ENCODE measurements at regions not wholly inside any gene's neighbourhood (a gene's known extent, or its start where the extent isn't known, plus 50 kb on each side); places are given as distances from the start of the nearest gene placed in this dataset.

- no peak for DNase-seq
Measured at GRCh38 chr11:79570104-79570503, 129.3 kb upstream of the TENM4 start.

- DNase-seq: no peak
Measured at GRCh38 chr11:79564288-79564925, 123.6 kb upstream of the TENM4 start.

GRCh38 chr11:79561496-79561895 lies 120.7 kb upstream of the TENM4 start:
- no peak for DNase-seq

DNA sequence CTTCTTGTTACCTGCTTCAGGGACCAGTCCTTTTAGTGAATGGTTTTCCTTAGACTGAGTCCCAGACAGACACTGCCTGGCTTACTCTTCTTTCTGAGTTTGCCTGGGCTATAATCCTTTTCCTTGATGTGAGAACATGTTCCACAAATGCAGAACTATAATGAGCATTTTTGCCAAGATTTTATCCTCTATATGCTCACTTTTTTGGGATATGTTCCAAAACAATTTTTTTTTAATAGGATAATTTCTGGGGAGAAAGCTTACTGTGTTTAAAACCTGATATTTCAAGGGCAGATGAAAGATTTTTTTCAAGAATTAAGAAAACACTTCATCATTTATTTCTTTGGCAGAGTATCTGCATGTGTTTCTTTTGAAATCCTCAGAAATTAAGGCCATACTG lies 110.0 kb upstream of the TENM4 start:
- no peak for DNase-seq

- DNase-seq: no peak
Measured at GRCh38 chr11:79547256-79547655, 106.4 kb upstream of the TENM4 start.

DNA sequence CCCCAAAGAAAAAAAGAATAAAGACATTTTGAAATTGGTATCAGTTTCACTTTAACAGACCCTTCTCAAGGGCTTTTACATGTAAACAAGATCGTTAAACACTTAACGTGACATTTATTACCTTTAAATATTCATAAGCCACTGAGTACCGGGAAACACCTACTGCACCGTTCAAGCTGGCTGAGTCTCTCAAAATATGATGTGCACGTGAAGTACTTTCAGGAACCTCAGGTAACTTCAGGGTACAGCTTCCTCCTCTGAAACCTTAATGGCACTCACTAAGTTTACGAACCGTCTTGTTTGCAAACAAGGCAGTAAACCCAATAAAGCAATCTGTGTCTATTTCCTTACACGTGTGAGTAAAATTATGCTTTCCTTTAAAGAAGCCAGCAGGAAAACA lies 105.5 kb upstream of the TENM4 start:
- no peak for DNase-seq

GRCh38 chr11:79544361-79544760 lies 103.5 kb upstream of the TENM4 start:
- DNase-seq: no peak

GRCh38 chr11:79543101-79543500 lies 102.3 kb upstream of the TENM4 start:
- DNase-seq: no peak

- DNase-seq: no peak
Measured at GRCh38 chr11:79541466-79541865, 100.6 kb upstream of the TENM4 start.

GRCh38 chr11:79538775-79539174 lies 97.9 kb upstream of the TENM4 start:
- no peak for DNase-seq

DNA sequence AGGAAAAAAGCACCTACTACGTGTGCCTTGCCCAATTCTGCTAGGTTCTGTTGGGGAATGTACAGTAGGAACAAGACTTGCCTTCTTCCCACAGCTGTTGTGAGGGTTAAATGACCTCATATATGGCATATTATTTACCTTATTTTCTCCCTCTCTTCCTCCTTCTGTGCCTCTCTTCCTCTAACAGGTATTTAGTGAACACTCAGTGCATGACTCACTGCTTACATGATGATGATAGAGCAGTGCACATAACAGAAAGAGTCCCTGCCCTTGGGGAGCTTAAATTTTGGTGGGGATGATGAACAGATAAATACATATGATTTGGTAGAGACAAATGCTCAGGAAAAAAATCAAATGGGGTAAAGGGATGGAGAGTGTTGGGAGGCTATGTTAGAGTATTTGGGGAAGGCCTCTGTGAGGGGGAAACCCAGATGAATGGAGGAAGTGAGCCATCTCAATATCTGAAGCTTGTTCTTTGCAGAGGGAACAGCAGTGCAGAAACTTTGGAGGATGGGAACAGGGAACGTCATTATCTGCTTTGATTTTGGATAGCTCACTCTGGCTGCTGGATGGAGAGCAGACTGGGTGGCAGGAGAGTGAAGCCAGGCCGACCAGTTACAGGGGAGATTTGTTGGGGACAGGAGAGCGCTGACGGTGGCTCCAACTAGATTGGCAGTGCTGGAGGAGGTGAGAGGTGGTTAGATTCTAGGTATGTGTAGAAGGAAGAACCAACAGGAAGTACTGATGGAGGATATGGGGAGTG lies 95.5 kb upstream of the TENM4 start:
- no peak for DNase-seq

GRCh38 chr11:79535606-79536005 lies 94.8 kb upstream of the TENM4 start:
- no peak for DNase-seq

DNA sequence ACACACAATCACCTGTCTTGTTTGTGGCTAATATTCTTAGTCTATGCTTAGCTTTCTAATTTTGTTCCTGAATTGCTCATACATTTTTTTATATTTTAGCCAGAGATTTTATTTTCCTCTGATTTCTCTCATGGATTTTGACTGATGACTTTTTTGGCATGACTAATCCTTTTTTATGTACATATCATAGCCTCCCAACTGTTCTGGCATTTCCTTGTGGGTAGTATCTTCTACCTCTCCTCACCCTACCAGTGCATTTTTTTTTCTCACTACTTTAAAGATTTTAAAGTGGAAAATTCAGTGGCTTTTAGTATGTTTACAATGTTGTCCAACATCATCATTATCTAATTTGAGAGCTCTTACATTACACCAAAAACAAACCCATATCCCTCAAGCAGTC lies 84.4 kb upstream of the TENM4 start:
- DNase-seq: no peak

DNA sequence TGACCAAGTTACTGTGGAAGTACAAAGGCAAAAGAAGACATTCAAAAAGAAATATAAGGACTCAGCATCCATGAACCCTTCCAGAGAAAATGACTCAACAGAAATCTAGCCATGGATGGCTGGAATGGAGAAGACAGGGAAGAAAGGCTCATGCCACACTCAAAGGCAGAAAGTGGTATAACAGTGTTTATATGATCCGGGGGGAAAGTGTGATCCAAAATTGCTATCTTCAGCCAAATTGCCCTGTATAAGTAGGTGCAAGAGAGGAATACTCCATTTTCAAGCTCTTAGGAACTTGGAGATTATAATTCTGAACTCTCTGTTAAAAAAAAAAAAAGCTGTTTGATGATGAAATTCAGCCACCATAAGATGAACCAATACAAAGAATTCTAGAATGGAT lies 81.8 kb upstream of the TENM4 start:
- DNase-seq: no peak

GRCh38 chr11:79520086-79520485 lies 79.3 kb upstream of the TENM4 start:
- DNase-seq: no peak

- DNase-seq: no peak
Measured at GRCh38 chr11:79515781-79516180, 75.0 kb upstream of the TENM4 start.

DNA sequence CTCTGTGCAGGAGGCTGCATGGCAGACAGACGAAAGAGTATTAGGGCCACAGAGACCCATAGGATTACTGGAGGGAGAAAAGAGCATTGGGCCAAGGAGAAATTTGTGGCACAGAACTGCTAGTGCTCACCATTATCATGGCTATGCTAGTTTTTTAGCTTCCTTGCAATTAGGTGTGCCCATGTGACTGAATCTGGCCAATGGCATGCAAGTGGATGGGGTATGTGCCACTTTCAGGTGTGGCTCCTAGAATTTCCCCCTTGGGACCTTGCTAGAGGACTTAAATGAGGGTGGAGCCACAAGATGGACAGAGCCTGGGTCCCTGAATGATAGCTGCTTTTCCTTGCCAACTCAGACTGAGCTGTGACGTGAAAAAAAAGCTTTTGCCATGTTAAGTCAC lies 73.9 kb upstream of the TENM4 start:
- no peak for DNase-seq

- DNase-seq: no peak
Measured at GRCh38 chr11:79514290-79514689, 73.5 kb upstream of the TENM4 start.

DNA sequence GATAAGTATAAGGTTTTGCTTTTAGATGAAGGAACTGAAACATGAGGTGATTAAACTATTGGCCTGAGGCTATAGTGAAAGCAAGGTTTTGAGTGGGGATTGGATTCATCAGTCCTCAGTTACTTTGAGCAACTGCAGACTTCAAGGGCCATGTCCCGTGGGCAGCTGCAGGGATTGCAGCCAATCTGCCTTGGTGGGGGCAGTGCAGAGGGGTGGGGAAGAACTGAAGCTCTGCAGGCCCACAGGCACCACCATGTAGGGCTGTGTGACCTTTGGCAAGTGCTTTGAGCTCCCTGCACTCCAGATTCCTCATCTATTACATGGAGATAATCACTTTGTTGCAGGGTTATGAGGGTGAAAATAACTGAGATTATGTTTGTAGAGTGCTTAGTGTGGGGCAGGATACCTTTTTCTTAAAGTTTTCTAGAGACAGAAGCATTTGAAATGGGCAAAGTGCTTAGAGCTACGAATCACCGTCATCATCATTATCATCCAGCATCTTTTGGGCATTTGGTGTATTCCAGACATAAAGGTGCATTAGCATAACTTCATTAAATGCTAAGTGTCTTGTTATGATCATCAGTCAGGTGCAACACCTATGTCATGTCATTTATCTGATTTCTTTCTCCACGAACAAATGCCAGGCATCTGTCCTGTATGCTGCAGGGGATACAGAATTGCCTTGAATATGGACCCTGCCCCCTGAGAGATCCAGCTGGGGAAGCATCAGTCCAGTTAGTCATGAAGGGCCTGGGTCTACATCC lies 72.1 kb upstream of the TENM4 start:
- DNase-seq: no peak

DNA sequence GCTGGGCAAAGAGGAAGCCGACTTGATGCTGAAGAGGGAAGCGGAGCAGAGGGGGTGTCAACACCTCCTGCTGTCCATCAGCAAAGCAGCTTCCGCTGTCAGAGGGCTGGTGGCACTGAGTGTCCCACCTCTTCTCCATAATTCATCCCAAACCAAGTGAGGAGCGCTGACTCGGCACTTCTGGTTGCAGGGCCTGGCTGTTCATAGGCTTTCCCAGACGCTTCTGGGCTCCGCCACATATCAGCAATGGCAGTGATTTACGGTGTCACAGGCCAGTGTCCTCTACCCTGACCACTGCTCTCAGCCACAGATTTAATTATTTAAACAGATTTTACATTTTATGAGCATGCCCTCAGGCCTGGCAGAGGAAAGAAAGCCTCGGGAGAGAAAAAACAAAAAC lies 70.1 kb upstream of the TENM4 start:
- no peak for DNase-seq

DNA sequence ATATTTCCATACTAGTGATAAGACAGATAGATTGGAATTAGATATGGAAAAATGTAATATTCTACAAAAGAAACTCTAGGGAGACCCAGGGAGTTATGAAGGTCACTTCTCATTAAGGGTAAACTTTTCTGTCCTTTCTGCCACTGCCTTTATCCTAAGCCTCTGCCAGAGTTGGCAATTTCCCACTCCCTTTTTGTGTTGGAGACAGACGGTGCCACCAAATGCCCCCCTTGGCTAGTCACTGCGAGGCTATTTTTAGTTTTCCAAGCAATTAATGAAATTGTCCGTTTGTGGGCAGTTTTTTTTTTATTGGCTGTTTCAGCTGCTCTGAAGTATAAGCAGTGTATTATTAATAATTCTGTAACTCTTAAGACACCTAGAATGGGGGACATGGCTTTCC lies 67.6 kb upstream of the TENM4 start:
- DNase-seq: no peak

GRCh38 chr11:79507706-79508105 lies 66.9 kb upstream of the TENM4 start:
- DNase-seq: no peak

DNA sequence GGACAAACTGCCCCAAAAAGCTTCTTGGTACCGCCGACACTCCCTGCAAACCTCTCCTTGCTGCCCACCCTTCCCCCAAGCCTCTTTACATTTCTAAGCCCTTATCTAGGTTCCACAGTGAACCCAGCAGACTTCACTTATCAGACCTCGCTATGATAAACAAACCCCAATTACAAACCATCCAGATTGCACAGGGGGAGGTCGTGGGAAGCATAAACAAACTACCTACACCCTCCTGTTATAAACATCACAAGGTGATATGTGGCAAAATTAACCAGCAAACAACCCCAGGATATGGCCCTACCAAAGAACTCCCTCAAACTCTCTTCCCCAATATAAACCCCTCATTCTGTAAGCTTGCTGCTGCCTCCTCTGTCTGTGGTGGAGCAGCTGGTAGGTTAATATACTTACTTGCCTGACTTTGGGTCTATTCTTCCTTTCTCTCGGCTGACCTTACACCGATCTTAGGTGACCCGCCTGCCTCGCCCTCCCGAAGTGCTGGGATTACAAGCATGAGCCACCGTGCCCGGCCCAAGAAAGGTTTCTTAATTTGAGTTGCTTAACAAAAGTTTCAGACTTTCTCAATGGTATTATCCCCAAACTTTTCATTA lies 66.0 kb upstream of the TENM4 start:
- DNase-seq: no peak

DNA sequence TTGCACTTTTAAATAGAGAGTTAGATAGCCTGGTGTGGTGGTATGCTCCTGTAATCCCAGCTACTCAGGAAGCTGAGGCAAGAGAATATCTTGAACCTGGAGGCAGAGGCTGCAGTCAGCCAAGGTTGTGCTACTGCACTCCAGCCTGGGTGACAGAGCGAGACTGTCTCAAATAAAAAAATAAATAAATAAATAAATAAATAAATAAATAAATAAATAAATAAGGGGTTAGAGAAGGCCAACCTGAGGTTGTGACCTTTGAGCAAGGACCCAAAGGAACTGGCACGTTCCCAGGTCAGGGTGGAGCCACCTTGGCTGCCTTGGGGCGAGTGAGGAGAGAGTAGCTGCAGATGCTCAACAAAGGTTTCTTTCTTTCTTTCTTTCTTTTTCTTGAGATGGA lies 65.3 kb upstream of the TENM4 start:
- DNase-seq: no peak

Data from NCI-H1930 (cell line).